HG03175 (cell line): ENCODE measurements at regions not wholly inside any gene's neighbourhood (a gene's known extent, or its start where the extent isn't known, plus 50 kb on each side); places are given as distances from the start of the nearest gene placed in this dataset.
"Not testable (repeated sequence)": the region's sequence is repeated elsewhere in the genome, so short reads cannot be mapped to it uniquely, and the experiment has no call there.

Experiments used
- ATAC-seq: cut with Tn5 transposase; IDR thresholded peaks from one replicate; pipeline ENCODE4 v1.9.1; 2021; ENCODE audit warnings: mild to moderate bottlenecking, moderate library complexity; ENCODE audit not compliant: unreplicated experiment

GRCh38 chr4:106541253-106541652 is 172.7 kb upstream of the GIMD1 start:
- no peak for ATAC-seq

- no peak for ATAC-seq
Measured at GRCh38 chr4:106530821-106531220, 162.2 kb upstream of the GIMD1 start.

GRCh38 chr4:106530024-106530361 is 161.4 kb upstream of the GIMD1 start:
- ATAC-seq: no peak

- no peak for ATAC-seq
Measured at GRCh38 chr4:106529348-106530023, 160.9 kb upstream of the GIMD1 start.

- ATAC-seq: no peak
Measured at GRCh38 chr4:106527316-106527715, 158.7 kb upstream of the GIMD1 start.

GRCh38 chr4:106525425-106525824 is 156.8 kb upstream of the GIMD1 start:
- ATAC-seq: not testable (repeated sequence)

- not testable (repeated sequence) for ATAC-seq
Measured at GRCh38 chr4:106524772-106525171, 156.2 kb upstream of the GIMD1 start.

- ATAC-seq: no peak
Measured at GRCh38 chr4:106522839-106523238, 154.3 kb upstream of the GIMD1 start.

- no peak for ATAC-seq
Measured at GRCh38 chr4:106512706-106513105, 144.1 kb upstream of the GIMD1 start.

GRCh38 chr4:106507440-106507839 is 138.9 kb upstream of the GIMD1 start:
- no peak for ATAC-seq

GRCh38 chr4:106503116-106504050 is 134.8 kb upstream of the GIMD1 start:
- no peak for ATAC-seq

GRCh38 chr4:106502106-106502699 is 133.6 kb upstream of the GIMD1 start:
- peak; percentile 84 for ATAC-seq

GRCh38 chr4:106497271-106497670 is 128.7 kb upstream of the GIMD1 start:
- ATAC-seq: no peak

- ATAC-seq: no peak
Measured at GRCh38 chr4:106496061-106496460, 127.5 kb upstream of the GIMD1 start.

GRCh38 chr4:106495476-106495875 is 126.9 kb upstream of the GIMD1 start:
- no peak for ATAC-seq

GRCh38 chr4:106494066-106494465 is 125.5 kb upstream of the GIMD1 start:
- no peak for ATAC-seq

- no peak for ATAC-seq
Measured at GRCh38 chr4:106493086-106493485, 124.5 kb upstream of the GIMD1 start.

GRCh38 chr4:106486533-106486932 is 118.0 kb upstream of the GIMD1 start:
- no peak for ATAC-seq

GRCh38 chr4:106481801-106482200 is 113.2 kb upstream of the GIMD1 start:
- no peak for ATAC-seq

- ATAC-seq: no peak
Measured at GRCh38 chr4:106478152-106478551, 109.6 kb upstream of the GIMD1 start.

- no peak for ATAC-seq
Measured at GRCh38 chr4:106476741-106477140, 108.2 kb upstream of the GIMD1 start.

- no peak for ATAC-seq
Measured at GRCh38 chr4:106473515-106473914, 104.9 kb upstream of the GIMD1 start.
